ENCODE measurements at regions not wholly inside any gene's neighbourhood (a gene's known extent, or its start where the extent isn't known, plus 50 kb on each side); places are given as distances from the start of the nearest gene placed in this dataset.

- no peak for TF ChIP-seq RAD21 (IDR thresholded peaks at IDR 0.05; ENCODE audit: low read depth)
- no peak for TF ChIP-seq MAX (IDR thresholded peaks at IDR 0.05)
- no peak for TF ChIP-seq CREB1 (IDR thresholded peaks at IDR 0.05; ENCODE audit: low read depth)
- no peak for TF ChIP-seq TCF12 (IDR thresholded peaks at IDR 0.05; ENCODE audit: low read depth)
- no peak for TF ChIP-seq REST (IDR thresholded peaks at IDR 0.05; ENCODE audit: low read depth)
- no peak for TF ChIP-seq TAF1 (IDR thresholded peaks at IDR 0.05; ENCODE audit: low read depth)
- TF ChIP-seq NFIC (IDR thresholded peaks at IDR 0.05): no peak
- TF ChIP-seq USF1 (IDR thresholded peaks at IDR 0.05): no peak
- TF ChIP-seq ZBTB7A (IDR thresholded peaks at IDR 0.05; ENCODE audit: low read depth): no peak
- TF ChIP-seq EP300 (IDR thresholded peaks at IDR 0.05; ENCODE audit: borderline replicate concordance): no peak
- no peak for TF ChIP-seq FOXM1 (IDR thresholded peaks at IDR 0.05; ENCODE audit: borderline replicate concordance, low read depth)
- no peak for TF ChIP-seq EGR1 (IDR thresholded peaks at IDR 0.05)
- no peak for TF ChIP-seq YY1 (IDR thresholded peaks at IDR 0.05; ENCODE audit: low read depth)
- no peak for TF ChIP-seq CEBPB (IDR thresholded peaks at IDR 0.05)
- no peak for TF ChIP-seq TEAD4 (IDR thresholded peaks at IDR 0.05)
Measured at GRCh38 chr11:70670676-70671034, 272.3 kb downstream of the CTTN start.

GRCh38 chr11:70671083-70671482 lies 272.8 kb downstream of the CTTN start:
- TF ChIP-seq ZBTB7A (IDR thresholded peaks at IDR 0.05; ENCODE audit: low read depth): no peak
- TF ChIP-seq NFIC (IDR thresholded peaks at IDR 0.05): no peak
- TF ChIP-seq REST (IDR thresholded peaks at IDR 0.05; ENCODE audit: low read depth): no peak
- TF ChIP-seq EGR1 (IDR thresholded peaks at IDR 0.05): no peak
- no peak for TF ChIP-seq CEBPB (IDR thresholded peaks at IDR 0.05)
- TF ChIP-seq USF1 (IDR thresholded peaks at IDR 0.05): no peak

- TF ChIP-seq CEBPB (IDR thresholded peaks at IDR 0.05): no peak
- no peak for TF ChIP-seq TCF12 (IDR thresholded peaks at IDR 0.05; ENCODE audit: low read depth)
- TF ChIP-seq ZBTB7A (IDR thresholded peaks at IDR 0.05; ENCODE audit: low read depth): no peak
- no peak for TF ChIP-seq REST (IDR thresholded peaks at IDR 0.05; ENCODE audit: low read depth)
- TF ChIP-seq CREB1 (IDR thresholded peaks at IDR 0.05; ENCODE audit: low read depth): no peak
- TF ChIP-seq FOXM1 (IDR thresholded peaks at IDR 0.05; ENCODE audit: borderline replicate concordance, low read depth): no peak
- TF ChIP-seq TEAD4 (IDR thresholded peaks at IDR 0.05): no peak
- no peak for TF ChIP-seq TAF1 (IDR thresholded peaks at IDR 0.05; ENCODE audit: low read depth)
- TF ChIP-seq YY1 (IDR thresholded peaks at IDR 0.05; ENCODE audit: low read depth): no peak
Measured at GRCh38 chr11:70671611-70672010, 273.3 kb downstream of the CTTN start.

GRCh38 chr11:70672991-70673653 lies 274.8 kb downstream of the CTTN start:
- TF ChIP-seq RAD21 (IDR thresholded peaks at IDR 0.05; ENCODE audit: low read depth): no peak

GRCh38 chr11:70674605-70675004 lies 276.3 kb downstream of the CTTN start:
- no peak for TF ChIP-seq USF1 (IDR thresholded peaks at IDR 0.05)
- no peak for TF ChIP-seq FOXM1 (IDR thresholded peaks at IDR 0.05; ENCODE audit: borderline replicate concordance, low read depth)
- TF ChIP-seq TCF12 (IDR thresholded peaks at IDR 0.05; ENCODE audit: low read depth): no peak
- TF ChIP-seq NFIC (IDR thresholded peaks at IDR 0.05): no peak
- TF ChIP-seq CEBPB (IDR thresholded peaks at IDR 0.05): no peak
- TF ChIP-seq ZBTB7A (IDR thresholded peaks at IDR 0.05; ENCODE audit: low read depth): no peak
- no peak for TF ChIP-seq MAX (IDR thresholded peaks at IDR 0.05)
- TF ChIP-seq TEAD4 (IDR thresholded peaks at IDR 0.05): no peak
- TF ChIP-seq EGR1 (IDR thresholded peaks at IDR 0.05): no peak
- no peak for TF ChIP-seq EP300 (IDR thresholded peaks at IDR 0.05; ENCODE audit: borderline replicate concordance)
- TF ChIP-seq REST (IDR thresholded peaks at IDR 0.05; ENCODE audit: low read depth): no peak
- TF ChIP-seq RAD21 (IDR thresholded peaks at IDR 0.05; ENCODE audit: low read depth): no peak
- TF ChIP-seq CREB1 (IDR thresholded peaks at IDR 0.05; ENCODE audit: low read depth): no peak
- TF ChIP-seq YY1 (IDR thresholded peaks at IDR 0.05; ENCODE audit: low read depth): no peak
- TF ChIP-seq TAF1 (IDR thresholded peaks at IDR 0.05; ENCODE audit: low read depth): no peak
